HG03280 (cell line): ENCODE measurements at regions not wholly inside any gene's neighbourhood (a gene's known extent, or its start where the extent isn't known, plus 50 kb on each side); places are given as distances from the start of the nearest gene placed in this dataset.
A peak's percentile ranks its signal among the peaks of the same experiment; 100 is the strongest.

ENCODE experiments used
- ATAC-seq: cut with Tn5 transposase; IDR thresholded peaks from one replicate; pipeline ENCODE4 v1.9.1; 2021; ENCODE audit warnings: mild to moderate bottlenecking, moderate library complexity; ENCODE audit not compliant: unreplicated experiment

GRCh38 chr22:22417495-22418162 is 90.9 kb downstream of the ZNF280B start:
- no peak for ATAC-seq

DNA sequence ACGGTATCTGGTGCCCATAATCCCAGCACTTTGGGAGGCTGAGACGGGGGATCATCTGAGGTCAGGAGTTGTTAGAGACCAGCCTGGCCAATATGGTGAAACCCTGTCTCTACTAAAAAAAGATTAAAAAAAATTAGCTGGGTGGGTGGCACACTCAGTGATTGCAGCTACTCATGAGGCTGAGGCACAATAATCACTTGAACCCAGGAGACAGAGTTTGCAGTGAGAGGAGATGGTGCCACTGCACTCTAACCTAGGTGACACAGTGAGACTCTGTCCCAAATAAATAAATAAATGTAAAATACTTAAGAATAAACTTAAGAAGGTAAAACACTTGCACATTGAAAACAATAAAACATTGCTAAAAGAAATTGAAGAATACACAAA is 90.4 kb downstream of the ZNF280B start:
- no peak for ATAC-seq

DNA sequence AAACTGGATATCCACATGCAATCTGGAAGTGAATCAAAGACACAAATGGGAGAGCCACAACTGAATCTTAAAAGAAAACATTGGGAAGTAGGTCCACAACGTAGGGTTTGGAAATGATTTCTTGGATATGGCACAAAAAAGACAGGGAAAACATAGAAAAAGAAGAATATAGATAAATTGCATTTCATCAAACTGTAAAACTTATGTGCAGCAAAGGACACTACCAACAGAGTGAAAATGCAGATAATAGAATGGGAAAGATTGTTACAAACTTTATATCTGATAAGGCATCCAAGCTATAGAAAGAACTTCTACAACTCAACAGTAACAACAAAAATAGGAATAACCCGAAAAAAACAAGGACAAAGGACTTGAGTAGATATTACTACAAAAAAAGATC is 89.6 kb downstream of the ZNF280B start:
- ATAC-seq = no peak

- no peak for ATAC-seq
These were observed 88.0 kb downstream of the ZNF280B start for GRCh38 chr22:22420580-22420979.

- no peak for ATAC-seq
These were observed 87.2 kb downstream of the ZNF280B start for GRCh38 chr22:22421392-22421791.

GRCh38 chr22:22422629-22423112 is 85.9 kb downstream of the ZNF280B start:
- ATAC-seq = peak; percentile 95

DNA sequence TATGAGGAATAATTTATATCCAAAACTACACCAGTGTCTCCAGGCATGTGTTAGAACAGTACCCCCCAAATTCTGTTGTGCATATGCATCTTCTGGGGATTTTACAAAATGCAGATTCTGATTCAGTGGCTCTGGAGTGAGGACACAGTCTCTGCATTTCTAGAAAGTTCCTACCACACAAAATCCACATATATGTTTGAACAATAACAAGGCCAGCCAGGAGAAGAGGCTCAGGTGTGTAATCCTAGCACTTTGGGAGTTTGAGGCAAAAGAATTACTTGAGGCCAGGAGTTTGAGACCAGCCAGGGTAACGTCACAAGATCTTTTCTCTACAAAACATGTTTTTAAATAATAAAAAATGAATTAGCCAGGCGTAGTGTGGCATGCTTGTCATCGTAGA is 84.9 kb downstream of the ZNF280B start:
- ATAC-seq = no peak

- no peak for ATAC-seq
These were observed 84.2 kb downstream of the ZNF280B start for GRCh38 chr22:22424210-22424800.

GRCh38 chr22:22424956-22425355 is 83.6 kb downstream of the ZNF280B start:
- ATAC-seq = no peak

- no peak for ATAC-seq
These were observed 83.2 kb downstream of the ZNF280B start for GRCh38 chr22:22425356-22425755.

GRCh38 chr22:22425783-22426624 is 82.5 kb downstream of the ZNF280B start:
- ATAC-seq = no peak

- ATAC-seq = no peak
These were observed 80.9 kb downstream of the ZNF280B start for GRCh38 chr22:22427542-22428065.

DNA sequence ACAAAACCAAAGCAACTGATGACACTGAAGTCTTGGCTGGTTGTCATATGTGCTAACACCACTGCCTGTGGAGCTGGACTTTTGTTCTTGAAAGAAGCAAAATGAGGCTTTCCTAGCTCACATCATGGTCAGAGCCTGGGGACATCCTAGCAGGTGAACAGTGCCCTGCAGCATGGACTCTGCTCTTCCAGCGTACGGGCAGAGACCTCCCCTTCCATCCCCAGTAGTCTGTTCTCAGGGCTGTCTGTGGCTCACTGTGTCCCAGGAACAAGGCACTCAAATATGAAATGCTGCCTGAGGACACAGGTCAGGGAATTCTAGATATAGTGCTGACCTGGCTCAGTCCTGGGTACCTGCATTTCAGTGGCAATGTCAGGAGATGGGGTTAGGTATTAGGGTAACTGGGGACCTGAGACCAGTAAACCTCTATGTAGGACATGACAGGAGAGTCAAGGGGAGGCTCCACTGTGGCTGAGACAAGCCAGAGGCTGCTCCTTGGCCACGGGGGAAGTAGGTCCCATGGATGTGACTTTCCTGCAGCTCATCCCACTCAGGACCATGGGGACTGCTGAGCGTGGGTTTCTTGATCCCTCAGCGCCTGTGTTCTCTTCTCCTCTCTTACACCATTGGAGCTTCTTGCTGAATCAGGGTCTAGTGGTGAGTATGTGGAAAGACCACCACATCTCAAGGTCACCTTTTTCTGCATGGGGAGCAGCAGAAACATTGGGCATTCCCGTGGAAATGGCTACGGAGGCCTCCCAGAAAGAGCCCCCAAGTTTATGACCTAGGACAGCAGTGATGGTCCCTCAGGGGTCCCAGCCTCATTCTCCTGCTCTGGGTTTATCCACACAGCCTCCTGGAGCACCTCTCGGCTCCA is 80.1 kb downstream of the ZNF280B start:
- ATAC-seq = no peak

GRCh38 chr22:22429369-22430108 is 79.0 kb downstream of the ZNF280B start:
- no peak for ATAC-seq

- no peak for ATAC-seq
These were observed 78.3 kb downstream of the ZNF280B start for GRCh38 chr22:22430111-22430820.

GRCh38 chr22:22431271-22432220 is 77.0 kb downstream of the ZNF280B start:
- ATAC-seq = peak; percentile 63

GRCh38 chr22:22432479-22432878 is 76.1 kb downstream of the ZNF280B start:
- no peak for ATAC-seq

GRCh38 chr22:22432937-22433336 is 75.6 kb downstream of the ZNF280B start:
- ATAC-seq = no peak
